H9 (cell line): ENCODE measurements at regions not wholly inside any gene's neighbourhood (a gene's known extent, or its start where the extent isn't known, plus 50 kb on each side); places are given as distances from the start of the nearest gene placed in this dataset.

Experiments
- DNase-seq: peaks from one replicate; pipeline ENCODE4 v3.0.0-alpha.2; 2017
- H2AFZ ChIP-seq: one replicate; pipeline ENCODE4 v1.6.1; 2013; ENCODE audit warnings: mild to moderate bottlenecking, low read length, control low read depth, moderate library complexity
- H2AK5ac ChIP-seq: 2 replicates; pipeline ENCODE4 v1.6.1; 2013; ENCODE audit warnings: low read length, control low read depth, mixed read lengths; ENCODE audit not compliant: insufficient read length
- H2BK120ac ChIP-seq: one replicate; pipeline ENCODE4 v1.6.1; 2013; ENCODE audit warnings: low read depth, mild to moderate bottlenecking, low read length, control low read depth, inconsistent platforms; ENCODE audit not compliant: poor library complexity, severe bottlenecking
- H2BK12ac ChIP-seq: 2 replicates; pipeline ENCODE4 v1.6.1; 2013; ENCODE audit warnings: low read length, control low read depth, mixed read lengths, low read depth; ENCODE audit not compliant: insufficient read length
- H2BK15ac ChIP-seq: 2 replicates; pipeline ENCODE4 v1.6.1; 2013; ENCODE audit warnings: low read depth, low read length, control low read depth
- H2BK20ac ChIP-seq: one replicate; pipeline ENCODE4 v1.6.1; 2013; ENCODE audit warnings: low read depth, mild to moderate bottlenecking, low read length, control low read depth, inconsistent platforms; ENCODE audit not compliant: poor library complexity, severe bottlenecking
- H2BK5ac ChIP-seq: 2 replicates; pipeline ENCODE4 v1.6.1; 2013; ENCODE audit warnings: low read length, control low read depth, mixed read lengths; ENCODE audit not compliant: insufficient read length
- H3K14ac ChIP-seq: 2 replicates; pipeline ENCODE4 v1.6.1; 2013; ENCODE audit warnings: low read length, control low read depth; ENCODE audit not compliant: insufficient read depth
- H3K18ac ChIP-seq: 2 replicates; pipeline ENCODE4 v1.6.1; 2013; ENCODE audit warnings: low read depth, mild to moderate bottlenecking, mixed read lengths, low read length, control low read depth; ENCODE audit not compliant: insufficient read length
- H3K23ac ChIP-seq: 2 replicates; pipeline ENCODE4 v1.6.1; 2013; ENCODE audit warnings: low read length, control low read depth, mixed read lengths, low read depth; ENCODE audit not compliant: insufficient read length
- H3K23me2 ChIP-seq: 2 replicates; pipeline ENCODE4 v1.6.1; 2013; ENCODE audit warnings: low read depth, mild to moderate bottlenecking, mixed read lengths, low read length, control low read depth; ENCODE audit not compliant: insufficient read length, poor library complexity, severe bottlenecking
- H3K27ac ChIP-seq: 2 replicates; pipeline ENCODE4 v1.5.1; 2013; ENCODE audit warnings: low read length, control low read depth, mixed read lengths, low read depth; ENCODE audit not compliant: insufficient read length
- H3K27me3 ChIP-seq: 2 replicates; pipeline ENCODE4 v1.6.1; 2013; ENCODE audit warnings: low read length, control low read depth, inconsistent platforms; ENCODE audit not compliant: insufficient read depth
- H3K4ac ChIP-seq: 2 replicates; pipeline ENCODE4 v1.6.1; 2013; ENCODE audit warnings: low read depth, mild to moderate bottlenecking, control low read depth, inconsistent platforms, low read length, moderate library complexity
- H3K4me1 ChIP-seq: 2 replicates; pipeline ENCODE4 v1.6.1; 2013; ENCODE audit warnings: low read length, control low read depth, inconsistent platforms; ENCODE audit not compliant: insufficient read depth
- H3K4me2 ChIP-seq: 2 replicates; pipeline ENCODE4 v1.6.1; 2013; ENCODE audit warnings: low read length, control low read depth, mixed read lengths; ENCODE audit not compliant: insufficient read length, insufficient read depth
- H3K56ac ChIP-seq: 2 replicates; pipeline ENCODE4 v1.6.1; 2013; ENCODE audit warnings: low read depth, mild to moderate bottlenecking, mixed read lengths, low read length, control low read depth; ENCODE audit not compliant: insufficient read length
- H3K79me1 ChIP-seq: 2 replicates; pipeline ENCODE4 v1.6.1; 2013; ENCODE audit warnings: low read depth, mild to moderate bottlenecking, moderate library complexity, low read length, control low read depth, inconsistent platforms; ENCODE audit not compliant: insufficient read depth, poor library complexity, severe bottlenecking
- H3K79me2 ChIP-seq: 2 replicates; pipeline ENCODE4 v1.6.1; 2013; ENCODE audit warnings: low read length, control low read depth, inconsistent platforms; ENCODE audit not compliant: insufficient read depth
- H3K9ac ChIP-seq: 2 replicates; pipeline ENCODE4 v1.6.1; 2013; ENCODE audit warnings: low read length, control low read depth, mixed read lengths; ENCODE audit not compliant: insufficient read length; ENCODE audit errors: extremely low read depth
- H3K9me3 ChIP-seq: one replicate; pipeline ENCODE4 v1.6.1; 2013; ENCODE audit warnings: low read depth, low read length, inconsistent platforms; ENCODE audit not compliant: control insufficient read depth
- H3T11ph ChIP-seq: one replicate; pipeline ENCODE4 v1.6.1; 2013; ENCODE audit warnings: mild to moderate bottlenecking, low read length, control low read depth, inconsistent platforms
- H4K20me1 ChIP-seq: one replicate; pipeline ENCODE4 v1.6.1; 2013; ENCODE audit not compliant: control insufficient read depth, insufficient read length, insufficient read depth
- H4K5ac ChIP-seq: 2 replicates; pipeline ENCODE4 v1.6.1; 2013; ENCODE audit warnings: low read depth, mild to moderate bottlenecking, mixed read lengths, low read length, control low read depth; ENCODE audit not compliant: insufficient read length
- H4K8ac ChIP-seq: replicated peaks from 2 replicates; pipeline ENCODE4 v1.6.1; 2013; ENCODE audit warnings: low read length, control low read depth, mixed read lengths, low read depth; ENCODE audit not compliant: insufficient read length
- H4K91ac ChIP-seq: 2 replicates; pipeline ENCODE4 v1.6.1; 2013; ENCODE audit warnings: low read depth, mild to moderate bottlenecking, moderate library complexity, mixed read lengths, low read length, control low read depth; ENCODE audit not compliant: insufficient read length
- H3K27ac Mint-ChIP-seq, 3 experiments: 2 replicates in 2 of 3; 3 replicates in 1 of 3; pipeline ENCODE4 v1.8.0; 2020 to 2021; ENCODE audit warnings: mixed read lengths in 3 of 3, mild to moderate bottlenecking in 1 of 3, moderate library complexity in 1 of 3
- H3K27me3 Mint-ChIP-seq: 2 replicates; pipeline ENCODE4 v1.8.0; 2021; ENCODE audit warnings: low read depth, mild to moderate bottlenecking, moderate library complexity, mixed read lengths
- H3K36me3 Mint-ChIP-seq, 3 experiments: 2 replicates in 2 of 3; 3 replicates in 1 of 3; pipeline ENCODE4 v1.8.0; 2020 to 2021; ENCODE audit warnings: low read depth in 3 of 3, mixed read lengths in 3 of 3; ENCODE audit not compliant: insufficient read depth in 1 of 3
- H3K4me1 Mint-ChIP-seq, 2 experiments: 2 replicates each; pipeline ENCODE4 v1.8.0; 2020; ENCODE audit warnings: mixed read lengths in 2 of 2
- H3K4me3 Mint-ChIP-seq, 2 experiments: 2 replicates in 1 of 2; 3 replicates in 1 of 2; pipeline ENCODE4 v1.8.0; 2020 to 2021; ENCODE audit warnings: mild to moderate bottlenecking in 2 of 2, mixed read lengths in 2 of 2, moderate library complexity in 1 of 2
- H3K9me3 Mint-ChIP-seq, 2 experiments: 2 replicates in 1 of 2; 3 replicates in 1 of 2; pipeline ENCODE4 v1.8.0; 2020; ENCODE audit warnings: mild to moderate bottlenecking in 2 of 2, mixed read lengths in 2 of 2, moderate library complexity in 1 of 2
- CTCF ChIP-seq: fragments of 200-600 bp; sonication (generic); conservative IDR thresholded peaks from 3 replicates; pipeline ENCODE4 v1.8.0; 2021; ENCODE audit warnings: antibody characterized with exemption, mild to moderate bottlenecking
- WGBS: extraction: QIAGEN DNeasy Blood & Tissue Kit; methylation state at CpG from one replicate; pipeline ENCODE4 v1.1.7; 2013; ENCODE audit warnings: missing lambda C conversion rate, low lambda C conversion rate, mixed read lengths; ENCODE audit not compliant: insufficient read length; ENCODE audit errors: extremely low coverage; 5-methylcytosine and 5-hydroxymethylcytosine counted together

- Histone ChIP-seq H3K4me2 (no peak overlapping the region), H3K4me1 (no peaks in the 10 kb centered on the region), H4K91ac (no peak overlapping the region), H3K79me1 (no peaks in the 10 kb centered on the region), H3K27ac (no peak overlapping the region), H2BK15ac (no peak overlapping the region), H2BK12ac (no peak overlapping the region), H4K20me1 (no peaks in the 10 kb centered on the region), H3K9me3 (no peaks in the 10 kb centered on the region), H2BK20ac (no peak overlapping the region), H3K4ac (no peak overlapping the region), H3K18ac (no peak overlapping the region), H2BK120ac (no peak overlapping the region), H4K8ac (no peak overlapping the region), H3K23ac (no peak overlapping the region), H4K5ac (no peak overlapping the region), H3K56ac (no peak overlapping the region), H3K79me2 (no peaks in the 10 kb centered on the region), H3K27me3 (no peaks in the 10 kb centered on the region), H3K23me2 (no peaks in the 10 kb centered on the region), H2BK5ac (no peak overlapping the region), H2AFZ (no peak overlapping the region), H2AK5ac (no peak overlapping the region), H3T11ph (no peak overlapping the region), H3K14ac (no peak overlapping the region), H3K9ac (no peak overlapping the region)
- H3K36me3 Mint-ChIP-seq, result no peaks in the 10 kb centered on the region
- no peaks in the 10 kb centered on the region for H3K27me3 Mint-ChIP-seq
- no peak overlapping the region for H3K4me3 Mint-ChIP-seq
- peak; percentile 87 for TF ChIP-seq CTCF
- H3K27ac Mint-ChIP-seq, result peak overlapping the region in 1 of 3 experiments; percentile 41; a peak in 1 of 7 replicates
- no peaks in the 10 kb centered on the region for H3K9me3 Mint-ChIP-seq
- peaks cover 6% of the 10 kb centered on the region in 2 experiments for H3K4me1 Mint-ChIP-seq
- peak; percentile 79 for DNase-seq
- no CpG with 5 or more reads among the region's 2 CpGs for WGBS
Measured at GRCh38 chr3:193190146-193190786, 50.8 kb upstream of the PLAAT1 start.
